ENCODE measurements at regions not wholly inside any gene's neighbourhood (a gene's known extent, or its start where the extent isn't known, plus 50 kb on each side); places are given as distances from the start of the nearest gene placed in this dataset.

DNA sequence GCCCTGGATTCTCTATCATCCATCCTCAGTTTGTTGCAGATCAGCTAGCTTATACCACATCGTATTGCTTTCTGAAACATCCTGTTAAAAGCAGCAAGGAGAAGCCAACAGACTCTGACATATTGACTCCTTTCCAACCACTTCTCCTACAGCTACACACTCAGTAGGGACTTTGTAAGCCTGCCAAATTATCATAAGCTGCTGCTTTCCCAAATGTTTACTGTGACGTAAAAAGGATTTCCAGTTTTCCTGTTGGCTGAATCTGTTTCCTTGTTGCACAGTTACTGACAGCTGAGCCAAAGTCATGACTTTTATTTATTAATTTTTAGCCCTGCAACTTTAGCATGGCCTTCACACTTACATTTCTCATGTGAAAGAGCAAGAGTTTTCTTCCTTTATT is 294.3 kb downstream of the KCNJ3 start:
- FAIRE-seq (no peak), DNase-seq (ENCODE audit: low read depth) (no peak)
- no peak for TF ChIP-seq CTCF (IDR thresholded peaks at IDR 0.05; ENCODE audit: insufficient read depth, low read length, severe bottlenecking)

DNA sequence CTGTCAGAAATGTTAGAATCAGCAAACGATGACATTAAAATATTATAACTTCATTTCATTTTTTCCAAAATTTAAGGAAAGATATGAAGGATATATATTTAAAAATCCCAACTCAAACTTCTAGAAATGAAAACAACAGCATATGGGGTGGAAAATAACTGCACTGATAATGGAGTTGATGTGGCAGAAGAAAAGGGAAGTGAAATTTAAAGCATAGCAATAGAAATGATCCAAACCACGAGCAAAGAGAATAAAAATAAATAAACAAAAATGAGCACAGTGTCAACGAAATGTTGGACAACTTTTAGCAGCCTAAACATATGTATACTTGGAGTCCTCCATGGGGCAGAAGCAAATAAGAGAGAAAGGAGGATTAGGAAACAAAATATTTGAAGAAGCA is 280.2 kb downstream of the KCNJ3 start:
- H3K4me3 ChIP-seq (ENCODE audit: low read depth, low read length), result no peak overlapping the region
- no peak for FAIRE-seq
- no peak for DNase-seq (ENCODE audit: low read depth)
- no peaks in the 10 kb centered on the region for H3K27me3 ChIP-seq (ENCODE audit: control insufficient read depth, insufficient read depth, low read length)
- no peaks in the 10 kb centered on the region for H3K36me3 ChIP-seq (ENCODE audit: control insufficient read depth, insufficient read depth, low read length)
- no peak for TF ChIP-seq CTCF (IDR thresholded peaks at IDR 0.05; ENCODE audit: insufficient read depth, low read length, severe bottlenecking)

More for the DNA sequence above, 294.3 kb downstream of the KCNJ3 start:
- no peaks in the 10 kb centered on the region for H3K27me3 ChIP-seq (ENCODE audit: control insufficient read depth, insufficient read depth, low read length)
- no peaks in the 10 kb centered on the region for H3K36me3 ChIP-seq (ENCODE audit: control insufficient read depth, insufficient read depth, low read length)
- no peak overlapping the region for H3K4me3 ChIP-seq (ENCODE audit: low read depth, low read length)

DNA sequence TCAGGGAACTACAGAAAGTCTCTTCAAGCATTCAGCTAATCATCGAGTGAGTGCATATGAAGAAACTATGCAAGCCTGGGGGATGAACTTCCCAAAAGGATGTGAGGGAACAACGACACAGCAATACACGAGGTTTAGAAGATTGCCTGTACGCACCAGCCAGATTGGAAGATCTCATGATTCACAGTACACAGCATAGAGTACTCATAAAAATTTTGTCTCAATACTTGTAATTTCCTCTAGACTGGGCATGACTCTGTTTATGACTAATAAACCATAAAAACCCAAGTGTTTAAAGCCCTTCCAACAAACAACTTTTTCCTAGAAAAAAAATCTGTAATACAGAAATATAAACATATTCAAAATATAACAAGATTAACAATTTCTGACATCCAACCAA is 279.7 kb downstream of the KCNJ3 start:
- DNase-seq (ENCODE audit: low read depth) (no peak), FAIRE-seq (no peak)
- no peak for TF ChIP-seq CTCF (IDR thresholded peaks at IDR 0.05; ENCODE audit: insufficient read depth, low read length, severe bottlenecking)
- H3K27me3 ChIP-seq (ENCODE audit: control insufficient read depth, insufficient read depth, low read length), result no peaks in the 10 kb centered on the region
- H3K4me3 ChIP-seq (ENCODE audit: low read depth, low read length), result no peak overlapping the region
- no peaks in the 10 kb centered on the region for H3K36me3 ChIP-seq (ENCODE audit: control insufficient read depth, insufficient read depth, low read length)

GRCh38 chr2:154974041-154974440 is 275.5 kb downstream of the KCNJ3 start:
- FAIRE-seq (no peak), DNase-seq (ENCODE audit: low read depth) (no peak)
- Histone ChIP-seq H3K27me3 (ENCODE audit: control insufficient read depth, insufficient read depth, low read length) (no peaks in the 10 kb centered on the region), H3K36me3 (ENCODE audit: control insufficient read depth, insufficient read depth, low read length) (no peaks in the 10 kb centered on the region), H3K4me3 (ENCODE audit: low read depth, low read length) (no peak overlapping the region)
- no peak for TF ChIP-seq CTCF (IDR thresholded peaks at IDR 0.05; ENCODE audit: insufficient read depth, low read length, severe bottlenecking)

DNA sequence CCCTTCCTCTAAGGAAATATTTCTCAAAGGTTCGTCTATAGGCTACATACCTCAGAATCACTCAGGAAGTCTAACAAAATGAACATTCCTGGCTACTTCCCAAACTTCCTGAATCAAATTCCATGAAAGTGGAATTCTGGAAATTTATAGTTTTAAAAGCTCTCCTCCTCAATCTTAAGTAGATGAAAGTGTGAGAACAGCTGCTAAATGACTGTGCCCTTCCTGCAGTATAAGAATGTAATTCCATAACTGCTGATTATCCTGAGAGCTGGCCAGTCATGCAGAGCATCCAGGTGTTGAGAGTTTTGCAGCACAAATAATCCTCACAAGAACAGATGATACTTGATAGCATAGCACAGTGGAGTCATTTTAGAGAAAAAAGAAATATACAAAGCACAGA is 265.0 kb downstream of the KCNJ3 start:
- no peak for TF ChIP-seq CTCF (IDR thresholded peaks at IDR 0.05; ENCODE audit: insufficient read depth, low read length, severe bottlenecking)
- DNase-seq (ENCODE audit: low read depth), result no peak
- Histone ChIP-seq H3K36me3 (ENCODE audit: control insufficient read depth, insufficient read depth, low read length) (no peaks in the 10 kb centered on the region), H3K27me3 (ENCODE audit: control insufficient read depth, insufficient read depth, low read length) (no peaks in the 10 kb centered on the region), H3K4me3 (ENCODE audit: low read depth, low read length) (no peak overlapping the region)
- FAIRE-seq, result no peak

- H3K27me3 ChIP-seq (ENCODE audit: control insufficient read depth, insufficient read depth, low read length), result no peaks in the 10 kb centered on the region
- DNase-seq (ENCODE audit: low read depth) (no peak), FAIRE-seq (no peak)
- H3K4me3 ChIP-seq (ENCODE audit: low read depth, low read length), result no peak overlapping the region
- no peaks in the 10 kb centered on the region for H3K36me3 ChIP-seq (ENCODE audit: control insufficient read depth, insufficient read depth, low read length)
- TF ChIP-seq CTCF (IDR thresholded peaks at IDR 0.05; ENCODE audit: insufficient read depth, low read length, severe bottlenecking), result no peak
Measured at GRCh38 chr2:154961676-154962075, 263.2 kb downstream of the KCNJ3 start.

Measured in bronchial epithelial cell (primary cell).